ENCODE measurements at regions not wholly inside any gene's neighbourhood (a gene's known extent, or its start where the extent isn't known, plus 50 kb on each side); places are given as distances from the start of the nearest gene placed in this dataset.

GRCh38 chr12:127539226-127539858, 727.6 kb upstream of the TMEM132C start:
- no peak for DNase-seq

GRCh38 chr12:127542391-127542790, 724.6 kb upstream of the TMEM132C start:
- no peak for DNase-seq

- DNase-seq: no peak
Measured at GRCh38 chr12:127542931-127543330, 724.0 kb upstream of the TMEM132C start.

GRCh38 chr12:127546721-127547505, 720.1 kb upstream of the TMEM132C start:
- DNase-seq: no peak

GRCh38 chr12:127548123-127548553, 718.8 kb upstream of the TMEM132C start:
- no peak for DNase-seq

GRCh38 chr12:127550271-127550670, 716.7 kb upstream of the TMEM132C start:
- no peak for DNase-seq

GRCh38 chr12:127552838-127553237, 714.1 kb upstream of the TMEM132C start:
- no peak for DNase-seq

GRCh38 chr12:127555071-127555470, 711.9 kb upstream of the TMEM132C start:
- DNase-seq: no peak

- DNase-seq: no peak
Measured at GRCh38 chr12:127556231-127556886, 710.6 kb upstream of the TMEM132C start.

GRCh38 chr12:127558361-127558760, 708.6 kb upstream of the TMEM132C start:
- no peak for DNase-seq

- DNase-seq: peak; percentile 53
Measured at GRCh38 chr12:127559349-127560040, 707.5 kb upstream of the TMEM132C start.

GRCh38 chr12:127560041-127560478, 706.9 kb upstream of the TMEM132C start:
- DNase-seq: no peak

GRCh38 chr12:127562816-127563215, 704.2 kb upstream of the TMEM132C start:
- no peak for DNase-seq

GRCh38 chr12:127565241-127565640, 701.7 kb upstream of the TMEM132C start:
- DNase-seq: no peak

- DNase-seq: no peak
Measured at GRCh38 chr12:127567531-127567930, 699.4 kb upstream of the TMEM132C start.

- no peak for DNase-seq
Measured at GRCh38 chr12:127570387-127570786, 696.6 kb upstream of the TMEM132C start.

GRCh38 chr12:127570793-127571360, 696.1 kb upstream of the TMEM132C start:
- DNase-seq: no peak

- no peak for DNase-seq
Measured at GRCh38 chr12:127571578-127571977, 695.4 kb upstream of the TMEM132C start.

GRCh38 chr12:127579446-127579845, 687.5 kb upstream of the TMEM132C start:
- no peak for DNase-seq

- no peak for DNase-seq
Measured at GRCh38 chr12:127582074-127582473, 684.9 kb upstream of the TMEM132C start.

- no peak for DNase-seq
Measured at GRCh38 chr12:127583041-127583440, 683.9 kb upstream of the TMEM132C start.

GRCh38 chr12:127588249-127588648, 678.7 kb upstream of the TMEM132C start:
- DNase-seq: no peak

GRCh38 chr12:127589541-127589940, 677.4 kb upstream of the TMEM132C start:
- DNase-seq: no peak
